NT2/D1 (cell line): ENCODE measurements at regions not wholly inside any gene's neighbourhood (a gene's known extent, or its start where the extent isn't known, plus 50 kb on each side); places are given as distances from the start of the nearest gene placed in this dataset.
"Not testable (repeated sequence)": the region's sequence is repeated elsewhere in the genome, so short reads cannot be mapped to it uniquely, and the experiment has no call there.

Experiments used
- DNase-seq: peaks from one replicate; pipeline ENCODE4 v3.0.0-alpha.2; 2011; ENCODE audit warnings: low read depth, low spot score
- H3K27me3 ChIP-seq: 2 replicates; pipeline ENCODE4 v1.6.0; 2011; ENCODE audit warnings: mild to moderate bottlenecking; ENCODE audit not compliant: insufficient read length, insufficient read depth
- H3K36me3 ChIP-seq: 2 replicates; pipeline ENCODE4 v1.6.1; 2011; ENCODE audit warnings: mild to moderate bottlenecking, low read length, mixed read lengths; ENCODE audit not compliant: insufficient read depth, insufficient read length
- H3K4me1 ChIP-seq: 2 replicates; pipeline ENCODE4 v1.5.1; 2011; ENCODE audit not compliant: insufficient read depth, insufficient read length
- H3K4me3 ChIP-seq: 2 replicates; pipeline ENCODE4 v1.5.1; 2011; ENCODE audit warnings: low read depth; ENCODE audit not compliant: insufficient read length
- H3K9ac ChIP-seq: 2 replicates; pipeline ENCODE4 v1.6.0; 2011; ENCODE audit warnings: low read depth; ENCODE audit not compliant: insufficient read length
- H3K9me3 ChIP-seq: 2 replicates; pipeline ENCODE4 v1.5.1; 2011; ENCODE audit warnings: mild to moderate bottlenecking, low read length; ENCODE audit not compliant: insufficient read depth

- H3K4me1 ChIP-seq, H3K9ac ChIP-seq, DNase-seq, H3K36me3 ChIP-seq, H3K27me3 ChIP-seq, H3K4me3 ChIP-seq, H3K9me3 ChIP-seq: not testable (repeated sequence)
Observed at GRCh38 chr1:234811824-234812223, 201.8 kb upstream of the IRF2BP2 start.

GRCh38 chr1:234810726-234811125 is 200.7 kb upstream of the IRF2BP2 start:
- not testable (repeated sequence) for H3K4me1 ChIP-seq, H3K9ac ChIP-seq, H3K27me3 ChIP-seq, DNase-seq, H3K9me3 ChIP-seq, H3K4me3 ChIP-seq, H3K36me3 ChIP-seq

- not testable (repeated sequence) for H3K9ac ChIP-seq, H3K4me3 ChIP-seq, DNase-seq, H3K4me1 ChIP-seq, H3K9me3 ChIP-seq, H3K27me3 ChIP-seq, H3K36me3 ChIP-seq
Observed at GRCh38 chr1:234809854-234810245, 199.9 kb upstream of the IRF2BP2 start.

GRCh38 chr1:234808943-234809853 is 199.2 kb upstream of the IRF2BP2 start:
- H3K9me3 ChIP-seq, H3K9ac ChIP-seq, H3K4me3 ChIP-seq, H3K27me3 ChIP-seq, DNase-seq, H3K36me3 ChIP-seq, H3K4me1 ChIP-seq: not testable (repeated sequence)

GRCh38 chr1:234808459-234808858 is 198.5 kb upstream of the IRF2BP2 start:
- H3K4me3 ChIP-seq, H3K36me3 ChIP-seq, DNase-seq, H3K4me1 ChIP-seq, H3K9ac ChIP-seq, H3K27me3 ChIP-seq, H3K9me3 ChIP-seq: not testable (repeated sequence)

- H3K27me3 ChIP-seq, DNase-seq, H3K4me1 ChIP-seq, H3K36me3 ChIP-seq, H3K4me3 ChIP-seq, H3K9me3 ChIP-seq, H3K9ac ChIP-seq: not testable (repeated sequence)
Observed at GRCh38 chr1:234807705-234808104, 197.7 kb upstream of the IRF2BP2 start.

GRCh38 chr1:234802586-234802985 is 192.6 kb upstream of the IRF2BP2 start:
- not testable (repeated sequence) for H3K4me1 ChIP-seq

GRCh38 chr1:234801636-234802035 is 191.7 kb upstream of the IRF2BP2 start:
- H3K4me3 ChIP-seq, H3K27me3 ChIP-seq, H3K4me1 ChIP-seq, H3K9me3 ChIP-seq, DNase-seq, H3K36me3 ChIP-seq, H3K9ac ChIP-seq: not testable (repeated sequence)

More at GRCh38 chr1:234802586-234802985, 192.6 kb upstream of the IRF2BP2 start:
- H3K9me3 ChIP-seq, DNase-seq, H3K4me3 ChIP-seq, H3K27me3 ChIP-seq, H3K36me3 ChIP-seq, H3K9ac ChIP-seq: not testable (repeated sequence)

- H3K4me3 ChIP-seq, H3K36me3 ChIP-seq, H3K27me3 ChIP-seq, H3K4me1 ChIP-seq, H3K9ac ChIP-seq, DNase-seq, H3K9me3 ChIP-seq: not testable (repeated sequence)
Observed at GRCh38 chr1:234801147-234801546, 191.2 kb upstream of the IRF2BP2 start.

GRCh38 chr1:234800563-234800962 is 190.6 kb upstream of the IRF2BP2 start:
- not testable (repeated sequence) for H3K4me3 ChIP-seq, H3K27me3 ChIP-seq, H3K9ac ChIP-seq, DNase-seq, H3K4me1 ChIP-seq, H3K36me3 ChIP-seq, H3K9me3 ChIP-seq

- not testable (repeated sequence) for DNase-seq, H3K9ac ChIP-seq, H3K4me3 ChIP-seq, H3K9me3 ChIP-seq, H3K4me1 ChIP-seq, H3K27me3 ChIP-seq, H3K36me3 ChIP-seq
Observed at GRCh38 chr1:234799021-234799689, 189.2 kb upstream of the IRF2BP2 start.

- not testable (repeated sequence) for DNase-seq, H3K9me3 ChIP-seq, H3K4me1 ChIP-seq, H3K36me3 ChIP-seq, H3K27me3 ChIP-seq, H3K4me3 ChIP-seq, H3K9ac ChIP-seq
Observed at GRCh38 chr1:234797216-234797615, 187.2 kb upstream of the IRF2BP2 start.
